ENCODE measurements at regions not wholly inside any gene's neighbourhood (a gene's known extent, or its start where the extent isn't known, plus 50 kb on each side); places are given as distances from the start of the nearest gene placed in this dataset.
"Not testable (repeated sequence)": the region's sequence is repeated elsewhere in the genome, so short reads cannot be mapped to it uniquely, and the experiment has no call there.

DNA sequence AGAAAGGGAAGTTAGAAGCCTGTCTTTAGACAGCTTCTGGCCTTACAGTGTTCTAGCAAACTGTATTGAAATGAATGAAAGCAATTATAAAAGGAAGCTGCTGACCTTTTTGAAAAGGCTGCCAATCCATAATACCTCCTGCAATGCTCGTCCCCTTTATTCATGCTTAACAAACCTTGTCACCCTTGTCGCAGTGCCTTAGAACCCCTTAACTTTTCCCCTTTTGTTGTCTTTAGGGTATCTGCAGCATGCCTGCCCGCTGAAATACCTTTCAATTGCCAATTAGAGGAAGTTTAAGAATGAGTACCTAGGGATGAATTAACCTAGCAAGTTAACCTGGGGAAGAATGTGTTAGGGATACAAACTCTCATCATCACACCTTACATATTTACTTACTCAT is 731.2 kb downstream of the RERGL start:
- DNase-seq (ENCODE audit: low read depth in 2 of 2): no peak

GRCh38 chr12:17357396-17357795 is 732.6 kb downstream of the RERGL start:
- DNase-seq (ENCODE audit: low read depth in 2 of 2): no peak

DNA sequence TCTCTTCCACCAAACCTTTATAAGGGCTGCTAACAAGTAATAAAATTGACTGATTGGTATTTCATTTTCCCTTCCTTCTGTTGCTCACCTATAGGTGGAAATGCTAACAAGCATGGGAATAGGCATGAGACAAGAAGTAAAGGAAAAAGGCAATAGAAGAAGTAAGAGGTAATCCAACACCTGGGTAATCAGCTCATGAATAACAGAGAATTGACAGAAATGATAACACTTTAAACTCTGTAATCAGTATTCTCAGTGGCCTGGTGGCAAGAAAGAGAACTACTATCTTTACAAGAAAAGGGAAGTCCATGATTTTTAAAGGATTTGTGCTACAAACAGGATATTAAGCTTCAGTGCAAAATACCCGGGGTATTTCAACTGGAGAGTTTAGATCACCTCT is 737.8 kb downstream of the RERGL start:
- no peak for DNase-seq (ENCODE audit: low read depth in 2 of 2)

GRCh38 chr12:17348311-17348710 is 741.7 kb downstream of the RERGL start:
- DNase-seq (ENCODE audit: low read depth in 2 of 2): no peak

DNA sequence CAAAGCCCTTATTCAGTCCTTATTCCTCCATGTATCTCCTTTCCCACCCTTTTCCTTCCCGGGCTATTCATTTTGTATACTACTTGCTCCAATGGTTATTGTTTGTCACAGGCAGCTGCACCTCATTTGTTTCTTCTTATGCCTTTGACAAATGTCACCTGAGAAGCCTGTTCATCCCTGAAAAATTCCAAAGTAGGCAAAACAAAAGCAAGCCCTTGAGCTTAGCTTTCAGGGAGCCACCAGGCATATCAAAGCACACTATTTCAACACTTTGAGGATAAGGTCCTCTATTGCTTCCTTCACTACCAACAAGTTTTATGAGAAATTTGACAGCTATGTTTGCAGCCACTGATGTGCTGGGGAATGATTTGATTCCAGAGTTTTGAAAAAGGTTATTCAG is 738.7 kb upstream of the LMO3 start:
- no peak for DNase-seq (ENCODE audit: low read depth in 2 of 2)

- DNase-seq (ENCODE audit: low read depth in 2 of 2): no peak
Observed at GRCh38 chr12:17342381-17342961, 736.5 kb upstream of the LMO3 start.

DNA sequence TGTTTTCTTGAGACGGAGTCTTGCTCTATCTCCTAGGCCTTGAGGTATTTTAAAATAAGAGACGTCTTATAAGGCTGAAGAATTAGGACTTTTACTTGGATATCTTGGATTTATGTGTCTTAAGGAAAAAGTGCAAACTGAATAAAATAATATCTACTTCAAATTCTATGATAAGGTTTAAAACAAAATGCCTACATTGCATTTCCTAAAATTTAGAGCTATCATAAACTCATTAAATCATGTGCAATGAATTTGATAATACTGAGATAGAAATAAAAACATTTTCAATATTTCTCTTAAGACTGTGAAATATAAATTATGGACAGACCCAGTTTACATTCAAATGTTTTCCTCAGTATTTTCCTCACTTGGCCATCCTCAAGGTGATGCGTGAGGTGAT is 729.5 kb upstream of the LMO3 start:
- DNase-seq (ENCODE audit: low read depth in 2 of 2): no peak

GRCh38 chr12:17334784-17335183 is 728.8 kb upstream of the LMO3 start:
- no peak for DNase-seq (ENCODE audit: low read depth in 2 of 2)

- DNase-seq (ENCODE audit: low read depth in 2 of 2): no peak
Observed at GRCh38 chr12:17333287-17333686, 727.3 kb upstream of the LMO3 start.

- DNase-seq (ENCODE audit: low read depth in 2 of 2): no peak
Observed at GRCh38 chr12:17326649-17327048, 720.7 kb upstream of the LMO3 start.

DNA sequence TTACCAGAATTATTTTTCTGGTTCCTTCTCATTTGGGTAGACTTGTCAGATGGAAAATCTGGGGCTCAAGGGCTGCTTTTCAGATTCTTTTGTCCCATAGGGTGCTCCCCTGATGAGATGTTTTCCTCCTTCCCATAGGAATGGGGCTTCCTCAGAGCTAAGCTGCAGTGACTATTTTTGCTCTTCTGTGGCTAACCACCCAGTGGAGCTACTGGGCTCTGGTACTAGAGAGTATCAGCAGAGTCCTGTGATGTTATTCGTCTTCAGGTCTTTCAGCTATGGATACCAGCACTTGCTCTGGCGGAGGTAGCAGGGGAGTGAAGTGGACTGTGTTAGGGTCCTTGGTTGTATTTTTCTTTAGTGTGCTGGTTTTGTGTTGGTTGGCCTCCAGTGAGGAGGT is 716.1 kb upstream of the LMO3 start:
- DNase-seq (ENCODE audit: low read depth in 2 of 2): no peak

DNA sequence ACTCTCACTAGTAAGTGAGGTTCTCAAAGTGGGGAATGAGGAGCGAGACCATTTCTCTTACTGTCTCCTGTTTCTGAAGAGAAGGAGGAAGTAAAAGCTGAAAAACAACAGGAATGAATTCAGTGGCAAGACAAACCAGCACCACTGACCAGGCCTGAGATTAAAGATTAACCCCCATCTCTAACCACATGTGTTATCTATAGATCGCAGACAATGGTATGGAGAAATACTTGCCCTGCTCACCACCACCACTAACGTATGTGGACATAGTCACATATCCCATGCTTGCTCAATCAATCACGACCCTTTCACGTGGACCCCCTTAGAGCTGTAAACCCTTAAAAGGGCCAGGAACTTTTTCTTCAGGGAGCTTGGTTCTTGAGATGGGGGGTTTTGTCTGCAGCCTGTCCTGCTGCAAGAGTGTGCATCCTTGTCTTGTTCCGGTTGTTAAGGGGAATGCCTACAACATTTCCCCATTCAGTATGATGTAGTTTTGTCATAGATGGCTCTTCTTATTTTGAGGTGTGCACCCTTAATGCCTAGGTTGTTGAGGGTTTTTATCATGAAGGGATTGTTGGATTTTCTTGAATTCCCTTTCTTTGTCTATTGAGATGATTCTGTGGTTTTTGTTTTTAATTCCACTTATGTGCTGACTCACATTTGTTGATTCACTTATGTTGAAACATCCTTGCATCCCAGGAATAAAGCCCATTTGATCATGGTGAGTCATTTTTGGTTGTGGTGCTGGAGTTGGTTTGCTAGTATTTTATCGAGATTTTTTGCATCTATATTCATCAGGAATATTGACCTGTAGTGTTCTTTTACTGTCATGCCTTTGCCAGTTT is 698.8 kb upstream of the LMO3 start:
- DNase-seq (ENCODE audit: low read depth in 2 of 2): no peak

DNA sequence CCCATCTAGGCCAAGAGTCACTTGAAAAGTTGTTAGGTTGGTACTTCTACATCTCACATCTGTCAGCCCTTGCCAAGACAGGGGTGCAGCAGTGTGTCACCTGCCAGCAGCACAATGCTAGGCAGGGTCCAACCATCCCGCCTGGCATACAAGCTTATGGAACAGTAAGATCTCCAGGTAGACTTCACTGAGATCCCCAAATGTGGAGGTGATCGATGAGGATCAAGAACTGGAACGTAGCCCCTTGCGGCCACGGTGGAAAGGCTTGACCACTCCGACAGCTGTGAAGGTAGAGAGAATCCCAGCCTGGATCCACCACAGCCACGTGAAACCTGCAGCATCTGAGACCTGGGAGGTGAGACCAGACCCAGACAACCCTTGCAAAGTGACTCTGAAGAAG is 696.0 kb upstream of the LMO3 start:
- DNase-seq (ENCODE audit: low read depth in 2 of 2): no peak

DNA sequence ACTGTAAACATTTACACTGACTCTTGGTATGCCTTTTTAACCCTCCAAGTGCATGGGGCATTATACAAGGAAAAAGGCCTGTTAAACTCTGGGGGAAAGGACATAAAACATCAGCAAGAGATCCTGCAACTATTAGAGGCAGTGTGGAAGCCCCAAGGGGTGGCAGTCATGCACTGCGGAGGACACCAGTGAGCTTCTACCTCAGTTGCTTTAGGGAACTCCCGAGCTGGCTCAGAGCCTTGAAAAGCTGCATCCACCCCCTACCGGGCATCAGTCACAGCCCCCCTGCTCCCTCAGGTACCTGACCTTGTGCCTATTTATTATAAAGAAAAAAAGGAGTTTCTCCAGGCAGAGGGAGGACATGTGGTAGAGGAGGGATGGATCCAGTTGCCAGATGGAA is 695.6 kb upstream of the LMO3 start:
- DNase-seq (ENCODE audit: low read depth in 2 of 2): no peak

DNA sequence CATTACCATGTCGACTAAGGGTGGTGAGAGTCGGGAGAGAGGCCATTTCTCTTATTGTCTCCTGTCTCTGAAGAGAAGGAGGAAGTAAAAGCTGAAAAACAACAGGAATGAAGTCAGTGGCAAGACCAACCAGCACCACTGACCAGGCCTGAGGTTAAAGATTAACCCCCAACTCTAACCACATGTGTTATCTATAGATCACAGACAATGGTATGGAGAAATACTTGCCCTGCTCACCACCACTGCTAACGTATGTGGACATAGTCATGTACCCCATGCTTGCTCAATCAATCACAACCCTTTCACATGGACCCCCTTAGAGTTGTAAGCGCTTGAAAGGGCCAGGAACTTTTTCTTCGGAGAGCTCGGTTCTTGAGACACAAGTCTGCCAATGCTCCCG is 690.9 kb upstream of the LMO3 start:
- DNase-seq (ENCODE audit: low read depth in 2 of 2): no peak

GRCh38 chr12:17286874-17287273 is 680.9 kb upstream of the LMO3 start:
- DNase-seq (ENCODE audit: low read depth in 2 of 2): no peak

- DNase-seq (ENCODE audit: low read depth in 2 of 2): no peak
Observed at GRCh38 chr12:17284873-17285272, 678.9 kb upstream of the LMO3 start.

DNA sequence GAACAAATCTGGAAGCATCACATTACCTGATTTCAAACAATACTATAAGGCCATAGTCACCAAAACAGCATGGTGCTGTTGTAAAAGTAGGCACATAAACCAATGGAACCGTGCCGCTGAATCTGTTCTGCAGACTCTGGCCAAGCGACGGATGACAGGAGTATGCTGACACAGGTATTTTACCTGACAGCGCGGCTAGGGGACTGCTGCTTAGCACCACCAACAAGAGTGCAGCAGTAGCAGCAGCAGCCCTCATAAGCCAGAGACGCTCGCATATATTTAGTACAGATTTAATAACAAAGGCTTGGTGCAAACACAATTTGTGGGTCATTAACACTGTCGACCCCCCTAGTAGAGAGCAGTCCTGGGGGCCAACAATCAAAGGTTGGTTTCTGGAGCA is 677.6 kb upstream of the LMO3 start:
- DNase-seq (ENCODE audit: low read depth in 2 of 2): no peak

GRCh38 chr12:17282169-17282568 is 676.2 kb upstream of the LMO3 start:
- DNase-seq (ENCODE audit: low read depth in 2 of 2): not testable (repeated sequence)

- no peak for DNase-seq (ENCODE audit: low read depth in 2 of 2)
Observed at GRCh38 chr12:17278946-17279345, 673.0 kb upstream of the LMO3 start.

GRCh38 chr12:17276196-17276595 is 670.2 kb upstream of the LMO3 start:
- DNase-seq (ENCODE audit: low read depth in 2 of 2): no peak

GRCh38 chr12:17266856-17267255 is 660.9 kb upstream of the LMO3 start:
- no peak for DNase-seq (ENCODE audit: low read depth in 2 of 2)

GRCh38 chr12:17264603-17265002 is 658.6 kb upstream of the LMO3 start:
- no peak for DNase-seq (ENCODE audit: low read depth in 2 of 2)

- DNase-seq (ENCODE audit: low read depth in 2 of 2): no peak
Observed at GRCh38 chr12:17239874-17240273, 633.9 kb upstream of the LMO3 start.
